HG03469 (cell line): ENCODE measurements at regions not wholly inside any gene's neighbourhood (a gene's known extent, or its start where the extent isn't known, plus 50 kb on each side); places are given as distances from the start of the nearest gene placed in this dataset.
"Not testable (repeated sequence)": the region's sequence is repeated elsewhere in the genome, so short reads cannot be mapped to it uniquely, and the experiment has no call there.

Experiments
- ATAC-seq: cut with Tn5 transposase; IDR thresholded peaks from one replicate; pipeline ENCODE4 v1.9.1; 2021; ENCODE audit warnings: mild to moderate bottlenecking, moderate library complexity, moderate number of reproducible peaks; ENCODE audit not compliant: unreplicated experiment

- ATAC-seq, result no peak
These were observed 727.6 kb upstream of the SOX11 start for GRCh38 chr2:4964579-4964978.

GRCh38 chr2:4965556-4966320 lies 726.4 kb upstream of the SOX11 start:
- ATAC-seq, result no peak

- no peak for ATAC-seq
These were observed 725.0 kb upstream of the SOX11 start for GRCh38 chr2:4967206-4967605.

- ATAC-seq, result no peak
These were observed 719.7 kb upstream of the SOX11 start for GRCh38 chr2:4972472-4972871.

- no peak for ATAC-seq
These were observed 718.8 kb upstream of the SOX11 start for GRCh38 chr2:4973354-4973753.

- no peak for ATAC-seq
These were observed 718.2 kb upstream of the SOX11 start for GRCh38 chr2:4973973-4974372.

GRCh38 chr2:4976407-4976806 lies 715.8 kb upstream of the SOX11 start:
- no peak for ATAC-seq

- ATAC-seq, result no peak
These were observed 713.1 kb upstream of the SOX11 start for GRCh38 chr2:4979111-4979510.

- no peak for ATAC-seq
These were observed 711.2 kb upstream of the SOX11 start for GRCh38 chr2:4980995-4981394.

- ATAC-seq, result no peak
These were observed 710.3 kb upstream of the SOX11 start for GRCh38 chr2:4981802-4982409.

- ATAC-seq, result not testable (repeated sequence)
These were observed 703.7 kb upstream of the SOX11 start for GRCh38 chr2:4988444-4988843.

- ATAC-seq, result no peak
These were observed 700.0 kb upstream of the SOX11 start for GRCh38 chr2:4992226-4992625.

- ATAC-seq, result no peak
These were observed 696.7 kb upstream of the SOX11 start for GRCh38 chr2:4995466-4995865.

GRCh38 chr2:5007596-5007995 lies 684.6 kb upstream of the SOX11 start:
- ATAC-seq, result no peak

- ATAC-seq, result no peak
These were observed 672.9 kb upstream of the SOX11 start for GRCh38 chr2:5019324-5019723.

GRCh38 chr2:5020116-5020875 lies 671.9 kb upstream of the SOX11 start:
- no peak for ATAC-seq

GRCh38 chr2:5021136-5021535 lies 671.0 kb upstream of the SOX11 start:
- ATAC-seq, result no peak

GRCh38 chr2:5022061-5022460 lies 670.1 kb upstream of the SOX11 start:
- no peak for ATAC-seq

- ATAC-seq, result not testable (repeated sequence)
These were observed 669.2 kb upstream of the SOX11 start for GRCh38 chr2:5022708-5023635.

- no peak for ATAC-seq
These were observed 665.5 kb upstream of the SOX11 start for GRCh38 chr2:5026571-5027234.
